Sciatic nerve (tissue), 2 donors: ENCODE measurements at regions not wholly inside any gene's neighbourhood (a gene's known extent, or its start where the extent isn't known, plus 50 kb on each side); places are given as distances from the start of the nearest gene placed in this dataset.

Experiments
- ATAC-seq: fragments of 200-7000 bp; cut with Tn5 transposase; one replicate; pipeline ENCODE4 v1.9.1; 2020; ENCODE audit warnings: mild to moderate bottlenecking, moderate library complexity
- DNase-seq: peaks from one replicate; pipeline ENCODE4 v3.0.0-alpha.2; 2020; ENCODE audit warnings: low spot score
- intact Hi-C: fragments of 100-400 bp; cut with DNase I; formaldehyde crosslinking; loops from one replicate; pipeline ENCODE4 v1.14.2; 2022
- donor health status: DM: no; HTN: no; CAD: no.
- donor health status: DM: no; HTN: no; CAD: no.

- intact Hi-C loops: loop anchor here (10.0 kb wide), 1 partner anchor 462 kb away; no protein-coding TSS in a partner anchor
- no peak for ATAC-seq
- no peak for DNase-seq
Measured at GRCh38 chr2:12326449-12327190, 390.1 kb upstream of the TRIB2 start.

GRCh38 chr2:12330916-12331315 is 385.8 kb upstream of the TRIB2 start:
- intact Hi-C loops: no loop called here
- ATAC-seq: no peak
- DNase-seq: no peak

- ATAC-seq (no peak), DNase-seq (no peak)
- intact Hi-C loops: no loop called here
Measured at GRCh38 chr2:12331698-12332097, 385.0 kb upstream of the TRIB2 start.

DNA sequence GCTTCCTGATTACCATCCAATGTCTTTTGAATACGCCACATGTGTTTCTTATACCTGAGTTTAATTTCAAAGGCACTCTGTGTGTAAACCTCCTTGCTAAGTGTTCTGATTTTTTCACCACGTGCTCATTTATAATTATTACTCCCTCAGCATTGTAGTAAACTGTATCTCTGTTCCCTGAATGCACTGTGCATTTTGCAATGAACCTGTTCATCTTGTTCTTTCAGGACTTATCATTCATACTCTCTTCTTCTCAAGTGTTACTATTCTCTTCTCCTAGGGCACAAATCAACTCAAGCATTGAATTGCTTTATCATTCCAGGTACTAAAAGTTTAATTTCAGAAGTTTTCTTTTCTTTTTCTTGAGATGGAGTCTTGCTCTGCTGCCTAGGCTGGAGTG is 383.4 kb upstream of the TRIB2 start:
- DNase-seq (no peak), ATAC-seq (no peak)
- intact Hi-C loops: no loop called here

DNA sequence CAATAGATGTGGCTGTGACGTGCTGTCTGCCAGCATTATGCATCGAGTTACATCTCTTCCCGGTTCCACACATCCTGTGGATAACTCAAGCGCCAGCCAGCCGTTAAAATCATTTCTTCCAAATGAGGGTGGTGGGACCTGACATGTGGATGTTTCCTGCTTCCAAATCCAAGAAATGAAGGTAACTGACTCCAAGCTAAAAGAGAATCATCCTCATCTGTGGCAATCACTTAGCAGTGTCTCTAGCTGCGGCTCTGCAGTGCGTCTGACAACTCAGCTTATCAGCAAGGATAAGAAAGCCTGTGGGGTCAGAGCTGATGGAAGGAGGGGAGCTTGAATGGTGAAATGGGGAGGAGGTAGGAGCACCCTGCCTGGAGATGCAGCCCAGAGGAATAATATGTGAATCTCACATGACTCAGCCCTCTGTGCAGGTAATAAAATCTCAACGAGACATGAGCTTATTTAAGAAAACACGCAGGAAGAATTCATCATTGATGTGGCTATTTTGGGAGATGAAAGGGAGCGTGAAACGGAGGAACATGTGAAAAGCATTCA is 382.2 kb upstream of the TRIB2 start:
- intact Hi-C loops: no loop called here
- DNase-seq: no peak
- ATAC-seq: peak; percentile 36

DNA sequence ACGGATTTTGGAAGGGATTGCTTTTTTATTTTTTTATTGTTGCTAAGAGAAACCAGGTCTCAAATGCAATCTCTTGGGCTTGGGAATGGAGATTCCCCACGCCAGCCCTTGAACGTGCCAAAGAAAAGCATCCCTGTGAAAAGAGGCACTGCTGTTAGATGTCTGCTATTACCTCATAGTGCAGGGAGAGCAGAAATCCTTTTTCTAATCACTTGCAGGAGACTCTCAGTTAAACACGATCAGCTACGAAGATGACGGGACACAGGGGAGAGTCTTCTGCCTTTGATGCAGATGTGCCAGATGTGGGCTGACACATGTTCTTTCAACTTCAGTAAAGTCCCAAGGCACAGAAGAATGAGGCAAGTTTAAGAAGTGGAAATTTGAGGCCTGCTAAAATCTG is 381.6 kb upstream of the TRIB2 start:
- ATAC-seq (peak; percentile 92), DNase-seq (no peak)
- intact Hi-C loops: no loop called here

GRCh38 chr2:12335995-12336394 is 380.7 kb upstream of the TRIB2 start:
- DNase-seq (no peak), ATAC-seq (no peak)
- intact Hi-C loops: no loop called here

DNA sequence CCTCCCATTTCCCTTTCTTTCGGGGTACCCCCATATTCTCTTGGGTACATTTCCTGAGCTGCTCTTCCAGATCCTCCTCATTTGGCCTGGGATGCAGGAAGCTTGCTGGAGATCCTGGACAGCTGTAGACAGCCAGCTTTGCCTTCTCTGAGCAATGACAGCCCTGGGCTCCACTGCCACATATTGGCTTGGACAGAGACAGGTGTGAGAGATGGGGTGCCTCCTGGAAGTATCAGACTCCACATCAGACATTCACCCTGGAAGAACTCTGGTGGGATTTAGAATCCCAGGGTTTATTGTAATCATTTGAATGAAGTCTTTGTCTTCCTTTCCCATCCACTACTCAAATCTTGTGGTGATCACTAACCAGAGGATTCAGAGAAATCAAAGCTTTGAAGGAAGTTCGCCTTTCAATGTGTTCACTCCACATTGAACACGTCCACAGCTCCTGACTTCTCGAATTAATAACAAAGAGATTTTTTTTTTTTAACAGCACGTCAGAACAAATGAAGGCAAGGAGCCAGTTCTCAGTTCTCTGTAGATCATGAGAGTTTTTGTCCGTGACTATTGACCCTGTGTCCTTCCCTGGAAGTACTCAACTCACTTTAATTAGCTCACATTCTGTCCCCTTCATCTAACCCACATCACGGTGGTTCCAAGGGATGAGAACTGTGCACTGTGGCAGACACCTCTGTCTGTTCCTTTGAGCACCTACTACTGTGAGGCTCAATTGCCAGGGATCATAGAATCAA is 377.6 kb upstream of the TRIB2 start:
- ATAC-seq: no peak
- DNase-seq: no peak
- intact Hi-C loops: no loop called here

DNA sequence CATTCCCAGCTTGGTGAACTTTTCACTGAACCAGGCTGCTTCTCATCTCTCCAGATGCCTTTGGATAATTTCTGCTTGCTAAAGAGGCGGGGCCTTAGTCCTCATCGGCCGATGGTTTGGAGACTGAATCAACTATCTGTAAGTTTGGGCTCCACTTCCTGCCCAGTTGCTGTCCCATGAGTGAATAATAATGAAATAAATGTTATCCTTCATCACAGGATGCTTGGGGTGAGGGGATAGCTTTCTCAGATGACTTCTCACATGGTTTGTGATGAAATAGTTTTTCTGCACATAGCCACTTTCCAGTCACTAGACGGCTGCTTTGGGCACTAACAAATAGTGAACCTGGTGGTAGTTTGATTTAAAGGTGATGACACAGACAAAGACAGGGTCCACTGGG is 376.6 kb upstream of the TRIB2 start:
- ATAC-seq: peak; percentile 73
- intact Hi-C loops: no loop called here
- no peak for DNase-seq

DNA sequence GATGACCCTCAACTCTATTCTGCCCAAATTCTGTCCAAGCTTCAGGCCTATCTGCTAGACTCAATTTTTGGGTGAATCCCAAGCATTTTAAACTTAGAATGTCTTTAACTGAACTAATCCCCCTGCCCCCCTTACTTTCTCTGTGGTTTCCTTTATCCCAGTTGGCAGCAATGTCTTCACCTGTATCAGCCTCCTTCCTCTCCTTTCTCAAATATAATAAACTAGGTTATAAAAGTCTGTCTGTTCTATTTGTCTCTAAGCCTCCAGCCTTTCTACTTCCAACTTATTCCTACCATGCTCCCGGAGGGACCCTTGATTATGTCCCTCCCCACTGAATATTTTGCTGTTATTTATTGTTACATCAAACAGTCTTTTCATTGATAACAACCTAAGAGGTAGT is 375.5 kb upstream of the TRIB2 start:
- no peak for DNase-seq
- ATAC-seq: no peak
- intact Hi-C loops: no loop called here

DNA sequence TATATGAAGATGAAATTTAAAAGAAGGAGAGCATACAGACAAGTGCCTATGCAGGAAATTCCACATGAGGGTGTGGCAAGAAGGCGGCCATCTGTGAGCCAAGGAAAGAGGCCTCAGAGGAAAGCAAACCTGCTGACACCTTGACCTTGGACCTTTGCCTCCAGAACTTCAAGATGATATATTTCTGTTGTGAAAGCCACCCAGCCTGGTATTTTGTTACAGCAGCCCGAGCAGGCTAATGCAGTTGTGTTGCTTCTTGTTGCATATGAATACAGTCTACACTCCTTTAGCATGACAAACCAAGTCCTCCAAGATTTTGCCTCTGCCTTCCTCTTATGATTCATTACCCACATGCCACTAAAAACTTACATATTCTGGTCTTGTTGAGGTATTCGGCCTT is 374.8 kb upstream of the TRIB2 start:
- intact Hi-C loops: no loop called here
- DNase-seq (no peak), ATAC-seq (no peak)

- DNase-seq (no peak), ATAC-seq (no peak)
- intact Hi-C loops: no loop called here
Measured at GRCh38 chr2:12343141-12343540, 373.6 kb upstream of the TRIB2 start.

DNA sequence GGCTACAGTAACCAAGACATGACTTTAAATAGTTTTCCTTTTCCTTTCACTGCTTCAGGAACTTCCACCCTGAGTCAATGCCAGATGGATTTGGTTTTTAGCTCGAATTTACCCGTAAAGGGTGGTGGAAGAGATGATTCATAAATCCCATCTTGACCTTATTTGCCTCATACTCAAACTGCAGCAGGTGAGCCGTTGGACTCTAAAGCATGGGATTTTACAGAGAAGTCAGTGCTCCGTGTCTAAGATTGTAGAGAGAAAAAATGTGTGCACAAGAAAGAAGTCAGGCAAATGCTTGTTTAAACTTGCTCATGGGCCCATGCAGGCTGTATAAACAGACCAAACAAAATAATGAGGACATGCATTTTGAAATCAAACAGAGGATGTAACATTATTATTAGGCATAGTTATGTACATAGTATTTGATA is 369.7 kb upstream of the TRIB2 start:
- intact Hi-C loops: no loop called here
- ATAC-seq (no peak), DNase-seq (no peak)

DNA sequence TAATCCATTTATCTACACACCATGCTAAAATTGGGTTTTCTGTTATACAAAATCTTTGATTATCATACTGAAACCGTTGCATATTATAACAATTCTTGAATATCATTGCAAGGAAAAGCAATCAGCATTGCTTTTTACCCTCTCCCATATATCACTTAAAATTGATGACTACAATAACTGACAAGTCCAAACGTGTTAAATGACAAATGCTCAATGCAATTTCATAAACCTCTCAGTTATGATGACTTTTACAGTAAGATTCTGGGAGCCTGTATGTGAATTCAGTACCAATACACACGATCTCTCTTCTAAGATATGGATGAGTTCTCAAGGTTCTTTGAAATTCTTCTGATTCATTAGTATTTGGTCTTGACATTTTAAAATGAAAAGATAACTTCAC is 368.5 kb upstream of the TRIB2 start:
- DNase-seq (no peak), ATAC-seq (no peak)
- intact Hi-C loops: no loop called here

GRCh38 chr2:12350821-12351220 is 365.9 kb upstream of the TRIB2 start:
- DNase-seq: no peak
- ATAC-seq: no peak
- intact Hi-C loops: no loop called here

DNA sequence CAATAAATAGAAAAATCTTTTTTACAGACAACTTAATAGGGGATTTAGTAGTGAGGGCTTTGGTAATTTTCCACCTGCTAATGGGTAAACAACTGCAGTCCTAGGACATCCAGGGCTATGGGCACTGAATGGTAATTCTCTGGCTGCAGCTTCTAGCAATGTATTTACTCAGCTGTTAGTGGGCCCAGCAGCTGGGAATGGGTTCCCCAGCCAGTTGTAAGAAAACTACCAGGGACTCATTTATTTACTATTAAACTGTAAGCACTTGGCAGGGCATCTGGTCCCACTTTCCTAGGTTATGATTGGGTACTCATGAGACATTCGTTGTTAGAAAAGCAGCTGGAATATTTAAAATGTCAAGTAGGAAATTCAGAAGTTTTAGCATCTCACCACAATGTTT is 363.8 kb upstream of the TRIB2 start:
- intact Hi-C loops: no loop called here
- DNase-seq (no peak), ATAC-seq (peak; percentile 51)

DNA sequence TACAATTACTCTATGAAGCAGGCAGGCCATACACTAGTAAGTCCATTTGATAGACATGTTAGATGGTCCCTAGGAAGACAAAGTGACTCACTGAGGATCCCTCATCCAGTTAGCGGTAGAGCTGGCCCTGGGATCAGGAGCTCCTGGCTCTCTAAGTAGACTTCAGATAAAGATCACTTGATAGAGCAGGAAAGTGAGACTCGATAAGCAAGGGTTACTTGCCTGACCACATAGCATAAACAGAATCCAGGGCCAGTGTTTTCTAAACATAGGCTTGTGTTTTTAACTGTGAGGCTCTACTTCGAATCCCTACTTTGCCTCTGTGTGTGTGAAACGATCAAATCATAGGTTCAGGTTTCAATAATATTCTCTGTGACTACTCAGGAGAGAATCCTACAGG is 355.2 kb upstream of the TRIB2 start:
- ATAC-seq (no peak), DNase-seq (no peak)
- intact Hi-C loops: no loop called here

GRCh38 chr2:12363138-12363537 is 353.6 kb upstream of the TRIB2 start:
- intact Hi-C loops: no loop called here
- DNase-seq (no peak), ATAC-seq (peak; percentile 53)

- DNase-seq (no peak), ATAC-seq (peak; percentile 51)
- intact Hi-C loops: no loop called here
Measured at GRCh38 chr2:12363569-12363968, 353.2 kb upstream of the TRIB2 start.

- DNase-seq (no peak), ATAC-seq (no peak)
- intact Hi-C loops: no loop called here
Measured at GRCh38 chr2:12369566-12369965, 347.2 kb upstream of the TRIB2 start.
